ENCODE measurements at regions not wholly inside any gene's neighbourhood (a gene's known extent, or its start where the extent isn't known, plus 50 kb on each side); places are given as distances from the start of the nearest gene placed in this dataset.

DNA sequence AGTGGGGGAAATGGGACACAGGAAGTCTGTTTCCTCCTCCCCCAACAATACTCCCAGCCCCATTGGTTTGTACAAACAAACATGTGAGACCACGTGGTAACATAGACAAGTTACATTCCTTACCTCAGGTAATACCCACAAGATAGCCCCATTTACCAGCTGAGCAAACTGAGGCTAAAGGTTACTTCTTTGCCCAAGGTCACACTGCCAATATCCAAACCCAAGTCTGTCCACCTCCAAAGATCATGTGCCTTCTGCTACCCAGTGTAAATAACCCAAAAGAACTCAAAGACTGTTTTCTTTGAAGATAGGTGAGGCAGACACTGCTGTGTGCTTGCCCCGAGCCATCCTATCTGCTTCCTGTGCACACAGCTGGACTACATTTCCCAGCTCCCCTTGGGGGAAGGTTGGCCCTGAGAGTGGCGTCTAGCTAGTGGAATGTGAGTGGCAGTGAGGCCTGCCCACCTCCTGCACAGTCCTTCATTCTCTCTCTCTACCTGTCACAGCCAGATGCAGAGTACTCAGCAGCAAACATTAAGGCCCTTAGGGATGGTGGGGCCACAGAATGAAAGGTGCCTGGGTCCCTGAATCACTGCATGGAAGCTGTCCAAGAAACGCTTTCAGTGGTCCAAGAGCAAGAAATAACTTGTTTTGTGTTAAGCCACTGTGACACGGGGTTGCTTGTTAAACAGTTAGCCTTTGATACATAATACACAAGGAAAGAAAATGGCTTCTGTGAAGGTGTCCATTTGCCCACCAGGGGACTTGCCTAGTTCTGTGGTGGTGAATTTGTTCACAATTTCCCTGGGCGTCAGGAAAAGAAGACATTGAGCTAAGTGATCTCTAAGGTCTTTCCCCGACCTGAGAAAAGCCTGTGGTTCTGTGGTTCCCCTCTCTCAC is 257.7 kb upstream of the NFE2L3 start:
- DNase-seq (peak; percentile 50), ATAC-seq (peak; percentile 64)
- Mint-ChIP-seq H3K4me3 (no peak overlapping the region), H3K27ac (no peak overlapping the region), H3K27me3 (peaks cover 9% of the 10 kb centered on the region), H3K36me3 (ENCODE audit: low read depth) (no peaks in the 10 kb centered on the region), H3K9me3 (no peaks in the 10 kb centered on the region), H3K4me1 (ENCODE audit: low read depth) (peaks cover 27% of the 10 kb centered on the region)
- TF ChIP-seq, protein P1, sequence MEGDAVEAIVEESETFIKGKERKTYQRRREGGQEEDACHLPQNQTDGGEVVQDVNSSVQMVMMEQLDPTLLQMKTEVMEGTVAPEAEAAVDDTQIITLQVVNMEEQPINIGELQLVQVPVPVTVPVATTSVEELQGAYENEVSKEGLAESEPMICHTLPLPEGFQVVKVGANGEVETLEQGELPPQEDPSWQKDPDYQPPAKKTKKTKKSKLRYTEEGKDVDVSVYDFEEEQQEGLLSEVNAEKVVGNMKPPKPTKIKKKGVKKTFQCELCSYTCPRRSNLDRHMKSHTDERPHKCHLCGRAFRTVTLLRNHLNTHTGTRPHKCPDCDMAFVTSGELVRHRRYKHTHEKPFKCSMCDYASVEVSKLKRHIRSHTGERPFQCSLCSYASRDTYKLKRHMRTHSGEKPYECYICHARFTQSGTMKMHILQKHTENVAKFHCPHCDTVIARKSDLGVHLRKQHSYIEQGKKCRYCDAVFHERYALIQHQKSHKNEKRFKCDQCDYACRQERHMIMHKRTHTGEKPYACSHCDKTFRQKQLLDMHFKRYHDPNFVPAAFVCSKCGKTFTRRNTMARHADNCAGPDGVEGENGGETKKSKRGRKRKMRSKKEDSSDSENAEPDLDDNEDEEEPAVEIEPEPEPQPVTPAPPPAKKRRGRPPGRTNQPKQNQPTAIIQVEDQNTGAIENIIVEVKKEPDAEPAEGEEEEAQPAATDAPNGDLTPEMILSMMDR (IDR thresholded peaks at IDR 0.05) = no peak
- ChIA-PET CTCF (interaction anchor here (0.6 to 8.2 kb wide), 34 partner anchors 10 to 793 kb away, joined by 3 to 144 read pairs (median 6); partner anchors contain the start of gene NFE2L3), POLR2A (interaction anchor here (3.3 kb wide), 1 partner anchor 294 kb away, joined by 22 read pairs; no protein-coding TSS in a partner anchor)
- intact Hi-C loops (cut with micrococcal nuclease) = loop anchor here (5.0 to 10.0 kb wide), 3 partner anchors 291 to 473 kb away; no protein-coding TSS in a partner anchor

DNA sequence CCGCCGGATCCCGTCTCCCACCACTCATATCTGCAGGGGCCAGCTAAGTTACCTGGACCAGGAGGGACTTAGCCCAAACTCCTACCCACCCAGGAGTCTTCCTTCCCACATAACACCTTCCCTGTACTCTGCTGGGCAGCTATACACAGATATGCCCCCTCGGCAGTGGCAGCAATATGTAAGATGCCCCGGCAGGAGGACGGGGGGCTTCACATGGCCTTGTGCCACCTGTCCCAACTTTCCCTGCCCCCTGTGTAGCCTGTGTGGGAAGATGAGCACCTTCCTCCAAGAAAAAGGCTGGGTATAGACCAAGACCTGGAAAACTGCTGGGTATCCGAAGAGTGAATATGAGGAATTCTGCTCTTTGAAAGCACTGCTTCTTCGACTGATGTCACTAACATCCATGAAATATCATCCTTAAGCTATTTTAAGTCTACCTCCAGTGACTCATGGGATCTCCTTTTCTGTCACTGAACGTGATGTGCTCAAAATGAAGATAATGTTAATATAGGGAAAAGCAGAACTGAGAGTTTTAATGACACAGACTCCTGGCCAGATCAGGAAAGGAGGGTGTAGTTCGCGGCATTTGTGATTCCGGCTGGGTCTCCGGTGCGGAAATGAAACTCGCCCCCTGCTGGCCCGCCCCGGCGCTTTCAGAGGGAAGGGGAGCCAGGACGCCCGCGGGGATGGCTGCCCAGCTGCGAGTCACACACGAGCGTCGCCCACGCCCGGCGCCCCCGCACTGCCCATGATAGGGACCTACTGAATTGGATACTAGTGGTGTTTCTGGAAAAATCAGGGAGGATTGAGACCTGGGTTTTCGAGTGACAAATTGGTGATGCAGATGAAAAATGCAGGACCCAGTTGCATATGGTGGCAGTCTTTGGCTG is 256.9 kb upstream of the NFE2L3 start:
- peak overlapping the region; percentile 4 for H3K4me3 Mint-ChIP-seq
- peak; percentile 71 for ATAC-seq
- H3K27ac Mint-ChIP-seq = no peak overlapping the region
- POLR2A ChIA-PET = interaction anchor here (3.3 kb wide), 1 partner anchor 293 kb away, joined by 22 read pairs; no protein-coding TSS in a partner anchor
- intact Hi-C loops (cut with micrococcal nuclease) = loop anchor here (5.0 to 10.0 kb wide), 3 partner anchors 290 to 472 kb away; no protein-coding TSS in a partner anchor
- CTCF ChIA-PET = interaction anchor here (0.6 to 8.2 kb wide), 25 partner anchors 9 to 792 kb away, joined by 3 to 144 read pairs (median 5); no protein-coding TSS in a partner anchor
- H3K27me3 Mint-ChIP-seq = peaks cover 8% of the 10 kb centered on the region
- no peaks in the 10 kb centered on the region for H3K36me3 Mint-ChIP-seq (ENCODE audit: low read depth)
- TF ChIP-seq, protein P1 (IDR thresholded peaks at IDR 0.05) = peak; percentile 73
- no peaks in the 10 kb centered on the region for H3K9me3 Mint-ChIP-seq
- peaks cover 27% of the 10 kb centered on the region for H3K4me1 Mint-ChIP-seq (ENCODE audit: low read depth)
- peak; percentile 72 for DNase-seq

DNA sequence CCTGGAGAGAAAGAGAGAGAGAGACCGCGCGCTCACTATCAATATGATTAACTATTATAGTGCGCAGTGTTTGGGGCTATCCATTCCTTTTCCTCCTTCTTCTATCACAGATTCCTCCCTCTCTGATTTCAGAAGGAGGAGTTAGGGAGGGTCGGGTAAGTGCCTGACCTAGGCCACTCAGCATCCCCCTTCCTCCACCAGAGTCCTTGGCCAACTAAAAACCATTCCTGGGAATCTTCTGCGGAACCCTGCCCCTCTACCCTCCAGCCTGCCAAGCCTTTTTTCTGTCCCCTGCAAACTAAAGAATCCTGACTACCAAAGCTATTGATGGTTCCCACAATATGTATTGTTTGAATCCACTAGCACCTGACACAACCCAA is 256.2 kb upstream of the NFE2L3 start:
- ATAC-seq = no peak
- Mint-ChIP-seq H3K27ac (no peak overlapping the region), H3K4me3 (no peak overlapping the region), H3K36me3 (ENCODE audit: low read depth) (no peaks in the 10 kb centered on the region), H3K27me3 (peaks cover 8% of the 10 kb centered on the region), H3K4me1 (ENCODE audit: low read depth) (peaks cover 27% of the 10 kb centered on the region), H3K9me3 (no peaks in the 10 kb centered on the region)
- ChIA-PET POLR2A (interaction anchor here (3.3 kb wide), 1 partner anchor 292 kb away, joined by 22 read pairs; no protein-coding TSS in a partner anchor), CTCF (interaction anchor here (0.8 to 8.2 kb wide), 15 partner anchors 8 to 474 kb away, joined by 3 to 144 read pairs (median 8); no protein-coding TSS in a partner anchor)
- TF ChIP-seq, protein P1 (IDR thresholded peaks at IDR 0.05) = no peak
- no peak for DNase-seq
- intact Hi-C loops (cut with micrococcal nuclease) = loop anchor here (10.0 kb wide), 2 partner anchors 289 to 379 kb away; no protein-coding TSS in a partner anchor

DNA sequence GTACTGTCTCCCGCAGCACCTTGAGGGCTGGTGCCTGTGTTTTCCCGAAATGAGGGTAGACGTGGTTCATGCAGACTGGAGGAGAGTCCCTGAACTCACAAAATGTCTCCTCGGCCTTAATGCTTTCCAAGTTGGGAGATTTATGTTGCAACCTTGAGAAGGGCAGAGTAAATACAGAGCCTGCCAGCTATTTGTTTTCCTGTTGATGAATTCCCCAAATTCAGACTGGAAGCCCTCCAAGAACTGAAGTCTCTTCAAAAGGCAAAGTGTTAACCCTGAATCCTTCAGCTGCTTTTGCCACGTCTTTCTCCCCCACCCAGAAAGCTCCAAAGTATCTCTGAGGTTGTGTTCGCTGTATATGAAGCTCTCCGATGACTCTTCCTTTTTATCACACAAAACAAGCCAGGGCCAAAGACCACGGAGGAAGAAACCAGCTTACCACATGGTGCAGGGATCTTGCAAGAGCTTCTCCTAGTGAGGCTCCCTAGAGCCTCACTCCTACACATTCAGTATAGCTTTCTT is 254.7 kb upstream of the NFE2L3 start:
- ChIA-PET POLR2A (interaction anchor here (1.3 kb wide), 1 partner anchor 10 kb away, joined by 3 read pairs; no protein-coding TSS in a partner anchor), CTCF (interaction anchor here (0.8 to 8.2 kb wide), 9 partner anchors 9 to 472 kb away, joined by 3 to 144 read pairs (median 4); no protein-coding TSS in a partner anchor)
- Mint-ChIP-seq H3K27ac (no peak overlapping the region), H3K27me3 (peaks cover 8% of the 10 kb centered on the region), H3K36me3 (ENCODE audit: low read depth) (no peaks in the 10 kb centered on the region), H3K4me1 (ENCODE audit: low read depth) (peaks cover 27% of the 10 kb centered on the region), H3K9me3 (no peaks in the 10 kb centered on the region), H3K4me3 (no peak overlapping the region)
- no peak for DNase-seq
- no peak for ATAC-seq
- TF ChIP-seq, protein P1 (IDR thresholded peaks at IDR 0.05) = no peak
- intact Hi-C loops (cut with micrococcal nuclease) = loop anchor here (10.0 kb wide), 2 partner anchors 287 to 377 kb away; no protein-coding TSS in a partner anchor

Measured in activated CD8-positive, alpha-beta T cell treated with anti-CD3 and anti-CD28 coated beads for 36 hours (primary cell).